ENCODE measurements at regions not wholly inside any gene's neighbourhood (a gene's known extent, or its start where the extent isn't known, plus 50 kb on each side); places are given as distances from the start of the nearest gene placed in this dataset.
"Not testable (repeated sequence)": the region's sequence is repeated elsewhere in the genome, so short reads cannot be mapped to it uniquely, and the experiment has no call there.

GRCh38 chr10:44172883-44173607, 211.9 kb downstream of the CXCL12 start:
- no peak for DNase-seq

GRCh38 chr10:44171765-44172164, 213.1 kb downstream of the CXCL12 start:
- no peak for DNase-seq

- DNase-seq: no peak
These were observed 216.4 kb downstream of the CXCL12 start for GRCh38 chr10:44168478-44168877.

DNA sequence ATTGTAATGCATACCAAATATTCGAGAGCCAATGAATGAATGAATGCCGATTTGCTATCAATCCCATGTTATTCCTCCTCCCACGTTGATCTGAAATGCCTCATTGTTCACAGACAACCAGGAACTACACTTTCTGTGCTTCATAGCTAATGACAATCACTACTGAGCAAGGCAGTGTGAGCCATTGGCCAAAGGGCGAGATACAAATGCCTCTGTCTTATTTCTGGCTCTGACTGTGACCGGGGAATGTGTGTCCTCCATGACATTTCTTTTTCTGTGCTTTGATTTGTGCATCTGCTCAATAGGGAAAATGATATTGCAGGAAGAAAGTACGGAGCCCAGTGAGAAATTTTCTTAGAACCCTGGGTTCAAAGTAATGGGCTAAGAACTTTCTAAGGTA, 217.1 kb downstream of the CXCL12 start:
- DNase-seq: no peak

DNA sequence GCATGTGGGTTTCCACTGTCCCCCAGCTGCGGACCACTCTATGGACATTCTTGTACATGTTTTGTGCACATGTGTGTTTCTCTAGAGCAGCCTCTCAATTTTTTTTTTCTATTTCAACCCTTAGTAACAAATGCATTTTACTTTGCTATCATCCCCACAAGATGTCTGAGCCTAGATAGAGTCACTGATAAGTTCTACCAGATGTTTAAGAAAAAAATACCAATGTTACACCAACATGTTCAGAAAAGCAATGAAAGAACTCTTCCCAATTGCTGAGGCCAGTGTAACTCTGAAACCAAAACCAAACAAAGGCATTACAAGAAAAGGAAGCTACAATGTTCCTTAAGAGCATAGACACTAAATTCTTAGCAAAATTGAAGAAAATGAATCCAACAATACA, 218.5 kb downstream of the CXCL12 start:
- DNase-seq: no peak

GRCh38 chr10:44164251-44164956, 220.5 kb downstream of the CXCL12 start:
- no peak for DNase-seq

GRCh38 chr10:44161184-44161583, 223.7 kb downstream of the CXCL12 start:
- DNase-seq: no peak

DNA sequence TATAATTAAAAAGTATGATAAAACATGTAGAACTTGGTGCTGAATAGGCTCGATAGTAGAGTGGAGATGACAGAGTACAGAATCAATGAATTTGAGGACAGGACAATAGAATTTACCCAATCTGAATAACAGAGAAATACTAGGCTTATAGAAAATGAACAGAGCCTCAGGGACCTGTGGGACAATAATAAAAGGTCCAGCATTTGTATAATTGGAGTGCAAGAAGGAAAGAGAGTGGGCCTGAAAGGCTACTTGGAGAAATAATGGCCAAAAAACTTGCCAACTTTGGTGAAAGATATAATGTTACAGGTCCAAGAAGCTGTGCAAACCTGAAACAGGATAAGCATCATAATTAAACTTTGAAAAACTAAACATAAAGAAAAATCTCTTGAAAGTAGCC, 227.3 kb downstream of the CXCL12 start:
- no peak for DNase-seq

GRCh38 chr10:44154956-44155355, 229.9 kb downstream of the CXCL12 start:
- DNase-seq: no peak

DNA sequence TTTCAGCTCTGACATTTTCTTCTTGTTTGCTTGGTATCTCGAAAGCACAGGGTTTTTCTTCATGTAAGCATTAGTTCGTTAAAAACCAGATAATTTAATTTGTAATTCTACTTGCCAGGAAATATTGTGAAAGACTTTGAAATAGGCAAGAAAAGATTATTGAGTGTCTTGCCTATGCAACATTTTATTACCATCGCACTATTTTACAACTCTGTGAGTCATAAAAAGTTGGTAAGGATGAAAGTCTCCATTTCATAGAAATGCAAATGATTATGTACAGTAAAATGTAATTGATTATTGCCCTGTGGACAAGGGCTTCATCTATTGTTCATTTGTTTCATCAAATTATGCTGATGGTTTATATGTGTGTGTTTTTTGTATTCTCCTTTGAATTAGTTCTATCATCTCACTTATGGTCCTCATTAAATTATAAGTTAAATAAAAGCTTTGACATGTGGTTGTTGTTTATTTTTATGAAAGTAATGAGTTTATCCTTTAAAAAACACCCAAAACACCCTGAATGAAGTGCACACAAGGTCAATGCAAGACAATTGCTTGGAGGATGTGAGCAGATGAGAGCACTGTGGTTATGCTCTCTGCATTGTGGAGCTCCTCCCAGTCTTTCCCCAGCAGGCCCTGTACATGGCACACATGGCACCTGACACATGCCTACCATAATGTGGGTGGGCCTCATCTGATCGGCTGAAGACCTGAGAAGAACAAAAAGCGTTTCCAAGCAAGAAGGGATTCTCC, 230.8 kb downstream of the CXCL12 start:
- no peak for DNase-seq

- DNase-seq: no peak
These were observed 241.3 kb downstream of the CXCL12 start for GRCh38 chr10:44143556-44143955.

- DNase-seq: no peak
These were observed 252.3 kb downstream of the CXCL12 start for GRCh38 chr10:44132361-44133289.

- DNase-seq: no peak
These were observed 258.6 kb downstream of the CXCL12 start for GRCh38 chr10:44126291-44126717.

DNA sequence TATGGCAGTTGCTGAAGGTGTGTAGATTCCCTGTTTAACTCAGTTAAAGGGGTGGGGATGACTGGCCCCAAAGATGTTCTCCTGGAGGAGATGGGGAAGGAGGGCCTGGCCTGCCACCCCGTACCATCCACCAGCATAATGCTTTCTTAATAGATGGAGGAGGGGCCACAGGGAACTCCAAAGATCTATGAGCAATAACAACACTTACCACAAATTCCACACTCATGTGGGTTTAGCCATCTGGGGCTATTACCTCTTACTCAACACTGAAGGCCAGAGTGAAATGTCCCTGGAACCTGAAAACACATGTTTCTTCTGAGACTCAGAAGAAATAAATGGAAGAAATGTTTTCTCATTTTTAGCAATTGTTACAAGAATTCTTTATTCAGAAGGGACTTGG, 259.0 kb downstream of the CXCL12 start:
- DNase-seq: no peak

DNA sequence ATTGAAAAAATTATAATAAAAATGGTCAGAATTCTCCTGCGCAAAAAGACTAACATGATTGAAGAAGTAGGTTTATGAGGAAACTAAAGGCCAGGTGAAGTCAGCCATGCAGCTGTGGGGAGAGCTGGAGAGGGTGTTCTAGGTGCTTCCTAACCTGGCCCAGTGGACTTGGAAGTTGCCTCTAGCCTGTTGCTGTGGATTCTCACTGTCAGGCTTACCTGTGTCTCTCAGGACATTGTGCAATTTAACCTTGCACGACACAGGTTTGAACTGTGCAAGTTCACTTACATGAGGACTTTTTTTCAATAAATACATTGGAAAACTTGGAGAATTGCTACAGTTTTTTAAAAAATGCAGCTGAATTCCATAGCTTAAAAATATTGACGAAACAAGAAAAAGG, 266.4 kb downstream of the CXCL12 start:
- no peak for DNase-seq

- no peak for DNase-seq
These were observed 268.4 kb downstream of the CXCL12 start for GRCh38 chr10:44116474-44116873.

DNA sequence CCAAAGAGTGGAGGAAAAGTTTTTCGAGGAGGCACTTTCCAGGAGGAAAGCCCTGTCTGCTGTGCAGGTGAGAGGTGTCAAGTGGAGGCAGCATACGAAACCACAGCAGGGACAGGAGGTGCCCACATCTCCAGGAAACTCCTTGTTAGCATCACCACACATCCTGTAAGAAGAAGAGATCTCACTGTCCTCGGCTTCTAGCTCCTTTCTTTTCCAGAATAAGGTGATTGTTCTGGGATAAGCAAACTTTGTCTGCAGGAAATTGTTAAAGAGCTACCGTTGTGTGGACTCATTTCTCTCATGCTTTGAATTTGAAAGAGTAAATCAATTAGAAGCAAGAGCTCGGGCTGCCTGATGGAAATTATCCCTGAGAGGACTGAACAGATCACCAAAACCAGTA, 269.4 kb downstream of the CXCL12 start:
- no peak for DNase-seq

DNA sequence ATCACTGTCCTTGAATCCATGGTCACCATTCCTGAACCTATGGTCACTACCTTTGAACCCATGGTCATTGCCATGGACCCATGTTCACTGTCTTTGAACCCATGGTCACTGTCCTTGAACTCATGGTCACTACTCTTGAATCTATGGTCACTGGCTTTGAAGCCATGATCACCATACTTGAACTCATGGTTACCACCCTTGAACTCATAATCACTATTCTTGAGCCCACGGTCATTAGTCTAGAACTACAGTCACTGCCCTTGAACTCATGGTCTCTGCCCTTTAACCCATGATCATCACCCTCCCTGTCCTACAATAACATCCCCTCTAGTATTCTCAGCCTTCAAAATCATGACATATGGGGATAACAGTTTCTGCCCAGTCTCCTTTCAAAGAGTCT, 270.5 kb downstream of the CXCL12 start:
- DNase-seq: no peak

DNA sequence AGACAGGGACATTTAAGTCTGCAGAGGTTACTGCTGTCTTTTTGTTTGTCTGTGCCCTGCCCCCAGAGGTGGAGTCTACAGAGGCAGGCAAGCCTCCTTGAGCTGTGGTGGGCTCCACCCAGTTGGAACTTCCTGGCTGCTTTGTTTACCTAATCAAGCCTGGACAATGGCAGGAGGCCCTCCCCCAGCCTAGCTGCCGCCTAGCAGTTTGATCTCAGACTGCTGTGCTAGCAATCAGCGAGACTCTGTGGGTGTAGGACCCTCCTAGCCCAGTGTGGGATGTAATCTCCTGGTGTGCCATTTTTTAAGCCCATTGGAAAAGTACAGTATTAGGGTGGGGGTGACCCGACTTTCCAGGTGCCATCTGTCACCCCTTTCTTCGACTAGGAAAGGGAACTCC, 272.6 kb downstream of the CXCL12 start:
- DNase-seq: not testable (repeated sequence)

GRCh38 chr10:44105696-44106095, 279.2 kb downstream of the CXCL12 start:
- DNase-seq: no peak

DNA sequence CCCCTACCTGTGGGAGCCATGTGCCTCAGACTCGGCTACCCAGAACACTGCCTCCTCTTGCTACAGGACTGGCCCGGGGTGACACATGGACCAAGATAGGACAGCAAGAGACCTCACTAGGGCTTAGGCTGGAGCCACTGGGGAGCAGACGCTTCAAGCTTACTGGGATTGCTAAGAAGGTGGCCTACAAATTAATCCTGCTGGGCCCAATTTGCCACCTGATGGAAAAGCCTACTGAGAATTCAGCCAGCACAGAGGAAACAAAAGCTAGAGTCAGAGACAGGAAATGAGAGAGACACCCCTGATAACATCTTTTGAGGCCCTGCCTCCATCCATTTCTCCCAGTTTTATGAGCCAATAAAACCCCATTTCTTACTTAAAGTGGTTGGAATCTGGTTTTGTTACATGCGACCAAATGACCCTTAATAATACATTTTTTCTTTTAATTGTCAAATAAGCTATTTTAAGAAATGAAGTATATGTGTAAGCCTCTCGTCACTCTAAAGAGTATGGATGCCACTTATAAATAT, 282.1 kb downstream of the CXCL12 start:
- no peak for DNase-seq

DNA sequence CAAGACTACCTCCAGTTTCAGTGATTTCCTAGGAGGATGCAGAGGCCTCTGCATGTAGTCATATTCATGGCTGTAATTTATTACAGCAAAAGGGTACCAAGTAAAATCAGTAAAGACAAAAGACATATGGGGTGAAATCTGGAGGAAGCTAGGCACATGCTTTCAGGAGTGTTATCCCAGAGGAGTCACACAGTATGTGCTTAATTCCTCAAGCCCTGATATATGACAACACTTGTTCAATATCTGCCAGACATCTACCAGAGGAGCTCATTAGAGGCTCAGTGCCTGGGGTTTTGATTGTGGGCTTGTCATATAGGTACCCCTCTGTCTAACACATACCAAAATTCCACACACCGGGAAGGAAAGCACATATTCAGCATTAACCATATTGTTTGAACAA, 283.8 kb downstream of the CXCL12 start:
- no peak for DNase-seq

All from skin of body (tissue), 1 donor.